Fibroblast of lung (primary cell): ENCODE measurements at regions not wholly inside any gene's neighbourhood (a gene's known extent, or its start where the extent isn't known, plus 50 kb on each side); places are given as distances from the start of the nearest gene placed in this dataset.
"Not testable (repeated sequence)": the region's sequence is repeated elsewhere in the genome, so short reads cannot be mapped to it uniquely, and the experiment has no call there.

Experiments used
- EZH2 ChIP-seq: IDR thresholded peaks from 2 replicates; pipeline ENCODE4 v1.5.1; 2012; ENCODE audit warnings: low read length, control low read depth, mild to moderate bottlenecking; ENCODE audit errors: missing control alignments
- TF ChIP-seq, protein P1 (sequence below), 2 donors: IDR thresholded peaks in 1 of 2; conservative IDR thresholded peaks in 1 of 2; 1 replicate in 1 of 2; 2 replicates in 1 of 2; pipeline ENCODE4 v1.5.1; 2011 to 2012; ENCODE audit warnings: low read length in 2 of 2, control low read depth in 1 of 2, inconsistent platforms in 1 of 2, low read depth in 1 of 2, mild to moderate bottlenecking in 1 of 2

DNA sequence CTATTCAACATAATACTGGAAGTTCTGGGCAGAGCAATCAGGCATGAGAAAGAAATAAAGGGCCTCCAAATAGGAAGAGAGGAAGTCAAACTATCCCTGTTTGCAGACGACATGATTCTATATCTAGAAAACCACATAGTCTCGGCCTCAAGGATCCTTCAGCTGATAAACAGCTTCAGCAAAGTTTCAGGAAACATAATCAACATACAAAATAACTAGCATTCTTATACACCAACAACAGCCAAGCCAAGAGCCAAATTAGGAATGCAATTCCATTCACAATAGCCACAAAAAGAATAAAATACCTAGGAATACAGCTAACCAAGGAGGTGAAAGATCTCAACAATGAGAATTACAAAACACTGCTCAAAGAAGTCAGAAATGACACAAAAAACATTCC is 287.8 kb upstream of the NCAM1 start:
- TF ChIP-seq, protein P1, sequence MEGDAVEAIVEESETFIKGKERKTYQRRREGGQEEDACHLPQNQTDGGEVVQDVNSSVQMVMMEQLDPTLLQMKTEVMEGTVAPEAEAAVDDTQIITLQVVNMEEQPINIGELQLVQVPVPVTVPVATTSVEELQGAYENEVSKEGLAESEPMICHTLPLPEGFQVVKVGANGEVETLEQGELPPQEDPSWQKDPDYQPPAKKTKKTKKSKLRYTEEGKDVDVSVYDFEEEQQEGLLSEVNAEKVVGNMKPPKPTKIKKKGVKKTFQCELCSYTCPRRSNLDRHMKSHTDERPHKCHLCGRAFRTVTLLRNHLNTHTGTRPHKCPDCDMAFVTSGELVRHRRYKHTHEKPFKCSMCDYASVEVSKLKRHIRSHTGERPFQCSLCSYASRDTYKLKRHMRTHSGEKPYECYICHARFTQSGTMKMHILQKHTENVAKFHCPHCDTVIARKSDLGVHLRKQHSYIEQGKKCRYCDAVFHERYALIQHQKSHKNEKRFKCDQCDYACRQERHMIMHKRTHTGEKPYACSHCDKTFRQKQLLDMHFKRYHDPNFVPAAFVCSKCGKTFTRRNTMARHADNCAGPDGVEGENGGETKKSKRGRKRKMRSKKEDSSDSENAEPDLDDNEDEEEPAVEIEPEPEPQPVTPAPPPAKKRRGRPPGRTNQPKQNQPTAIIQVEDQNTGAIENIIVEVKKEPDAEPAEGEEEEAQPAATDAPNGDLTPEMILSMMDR (conservative IDR thresholded peaks at IDR 0.05 in 1 of 2, IDR thresholded peaks at IDR 0.05 in 1 of 2; ENCODE audit: low read depth in 1 of 2, low read length in 2 of 2) = not testable (repeated sequence)
- not testable (repeated sequence) for TF ChIP-seq EZH2
